ENCODE measurements at regions not wholly inside any gene's neighbourhood (a gene's known extent, or its start where the extent isn't known, plus 50 kb on each side); places are given as distances from the start of the nearest gene placed in this dataset.

GRCh38 chr6:165178056-165178455 is 131.3 kb downstream of the C6orf118 start:
- TF ChIP-seq TAF1 (IDR thresholded peaks at IDR 0.05; ENCODE audit: borderline replicate concordance, insufficient read depth, low read length) (no peak), POLR2AphosphoS5 (IDR thresholded peaks at IDR 0.05; ENCODE audit: low read depth, low read length) (no peak), REST (IDR thresholded peaks at IDR 0.05; ENCODE audit: insufficient read depth in 1 of 2, low read depth in 2 of 2, low read length in 2 of 2) (no peak), SIN3A (IDR thresholded peaks at IDR 0.05; ENCODE audit: borderline replicate concordance, insufficient read depth, low read length) (no peak)
